ENCODE measurements at regions not wholly inside any gene's neighbourhood (a gene's known extent, or its start where the extent isn't known, plus 50 kb on each side); places are given as distances from the start of the nearest gene placed in this dataset.

- no peak overlapping the region for H3K4me3 ChIP-seq
- TF ChIP-seq FOXP2 (optimal IDR thresholded peaks at IDR 0.05; ENCODE audit: control extremely low read depth, extremely low read length, insufficient read depth) (no peak), POLR2AphosphoS5 (IDR thresholded peaks at IDR 0.05; ENCODE audit: borderline replicate concordance, low read depth, low read length) (no peak), EZH2 (IDR thresholded peaks at IDR 0.05) (no peak)
- no peaks in the 10 kb centered on the region for H3K36me3 ChIP-seq (ENCODE audit: insufficient read depth, low read length)
- no peak overlapping the region for H3K27ac ChIP-seq
- no peak for DNase-seq (ENCODE audit: low read depth, low spot score)
- no peak overlapping the region for H3K9ac ChIP-seq (ENCODE audit: insufficient read length)
- H3K9me3 ChIP-seq (ENCODE audit: low read depth, low read length) = no peaks in the 10 kb centered on the region
Observed at GRCh38 chr3:159619341-159619885, 369.2 kb upstream of the IL12A start.

- no peak for DNase-seq (ENCODE audit: low read depth, low spot score)
- TF ChIP-seq FOXP2 (optimal IDR thresholded peaks at IDR 0.05; ENCODE audit: control extremely low read depth, extremely low read length, insufficient read depth) = no peak
- TF ChIP-seq EZH2 (IDR thresholded peaks at IDR 0.05) = no peak
- no peak for TF ChIP-seq POLR2AphosphoS5 (IDR thresholded peaks at IDR 0.05; ENCODE audit: borderline replicate concordance, low read depth, low read length)
- Histone ChIP-seq H3K36me3 (ENCODE audit: insufficient read depth, low read length) (no peaks in the 10 kb centered on the region), H3K4me3 (no peak overlapping the region), H3K9ac (ENCODE audit: insufficient read length) (no peak overlapping the region), H3K9me3 (ENCODE audit: low read depth, low read length) (no peaks in the 10 kb centered on the region), H3K27ac (no peak overlapping the region)
Observed at GRCh38 chr3:159620281-159620680, 368.4 kb upstream of the IL12A start.

GRCh38 chr3:159620873-159621272 lies 367.8 kb upstream of the IL12A start:
- no peaks in the 10 kb centered on the region for H3K36me3 ChIP-seq (ENCODE audit: insufficient read depth, low read length)
- H3K9ac ChIP-seq (ENCODE audit: insufficient read length) = no peak overlapping the region
- no peak overlapping the region for H3K4me3 ChIP-seq
- DNase-seq (ENCODE audit: low read depth, low spot score) = no peak
- H3K27ac ChIP-seq = no peak overlapping the region
- H3K9me3 ChIP-seq (ENCODE audit: low read depth, low read length) = no peaks in the 10 kb centered on the region
- TF ChIP-seq EZH2 (IDR thresholded peaks at IDR 0.05) (no peak), POLR2AphosphoS5 (IDR thresholded peaks at IDR 0.05; ENCODE audit: borderline replicate concordance, low read depth, low read length) (no peak), FOXP2 (optimal IDR thresholded peaks at IDR 0.05; ENCODE audit: control extremely low read depth, extremely low read length, insufficient read depth) (no peak)

GRCh38 chr3:159624616-159625015 lies 364.0 kb upstream of the IL12A start:
- Histone ChIP-seq H3K9me3 (ENCODE audit: low read depth, low read length) (no peaks in the 10 kb centered on the region), H3K36me3 (ENCODE audit: insufficient read depth, low read length) (no peaks in the 10 kb centered on the region), H3K4me3 (no peak overlapping the region), H3K9ac (ENCODE audit: insufficient read length) (no peak overlapping the region), H3K27ac (no peak overlapping the region)
- TF ChIP-seq POLR2AphosphoS5 (IDR thresholded peaks at IDR 0.05; ENCODE audit: borderline replicate concordance, low read depth, low read length) (no peak), FOXP2 (optimal IDR thresholded peaks at IDR 0.05; ENCODE audit: control extremely low read depth, extremely low read length, insufficient read depth) (no peak), EZH2 (IDR thresholded peaks at IDR 0.05) (no peak)
- DNase-seq (ENCODE audit: low read depth, low spot score) = no peak

- Histone ChIP-seq H3K9ac (ENCODE audit: insufficient read length) (no peak overlapping the region), H3K36me3 (ENCODE audit: insufficient read depth, low read length) (no peaks in the 10 kb centered on the region), H3K9me3 (ENCODE audit: low read depth, low read length) (no peaks in the 10 kb centered on the region), H3K27ac (no peak overlapping the region), H3K4me3 (no peak overlapping the region)
- no peak for TF ChIP-seq FOXP2 (optimal IDR thresholded peaks at IDR 0.05; ENCODE audit: control extremely low read depth, extremely low read length, insufficient read depth)
- TF ChIP-seq EZH2 (IDR thresholded peaks at IDR 0.05) = no peak
- TF ChIP-seq POLR2AphosphoS5 (IDR thresholded peaks at IDR 0.05; ENCODE audit: borderline replicate concordance, low read depth, low read length) = no peak
- no peak for DNase-seq (ENCODE audit: low read depth, low spot score)
Observed at GRCh38 chr3:159625594-159625993, 363.0 kb upstream of the IL12A start.

GRCh38 chr3:159626598-159626997 lies 362.0 kb upstream of the IL12A start:
- TF ChIP-seq POLR2AphosphoS5 (IDR thresholded peaks at IDR 0.05; ENCODE audit: borderline replicate concordance, low read depth, low read length) (no peak), FOXP2 (optimal IDR thresholded peaks at IDR 0.05; ENCODE audit: control extremely low read depth, extremely low read length, insufficient read depth) (no peak), EZH2 (IDR thresholded peaks at IDR 0.05) (no peak)
- no peak for DNase-seq (ENCODE audit: low read depth, low spot score)
- Histone ChIP-seq H3K27ac (no peak overlapping the region), H3K9ac (ENCODE audit: insufficient read length) (no peak overlapping the region), H3K9me3 (ENCODE audit: low read depth, low read length) (no peaks in the 10 kb centered on the region), H3K4me3 (no peak overlapping the region), H3K36me3 (ENCODE audit: insufficient read depth, low read length) (no peaks in the 10 kb centered on the region)

- DNase-seq (ENCODE audit: low read depth, low spot score) = peak; percentile 51
- Histone ChIP-seq H3K36me3 (ENCODE audit: insufficient read depth, low read length) (no peaks in the 10 kb centered on the region), H3K9me3 (ENCODE audit: low read depth, low read length) (no peaks in the 10 kb centered on the region), H3K4me3 (no peak overlapping the region), H3K9ac (ENCODE audit: insufficient read length) (no peak overlapping the region), H3K27ac (no peak overlapping the region)
- no peak for TF ChIP-seq EZH2 (IDR thresholded peaks at IDR 0.05)
- TF ChIP-seq POLR2AphosphoS5 (IDR thresholded peaks at IDR 0.05; ENCODE audit: borderline replicate concordance, low read depth, low read length) = no peak
- TF ChIP-seq FOXP2 (optimal IDR thresholded peaks at IDR 0.05; ENCODE audit: control extremely low read depth, extremely low read length, insufficient read depth) = no peak
Observed at GRCh38 chr3:159627229-159627628, 361.4 kb upstream of the IL12A start.

GRCh38 chr3:159627634-159628033 lies 361.0 kb upstream of the IL12A start:
- H3K9me3 ChIP-seq (ENCODE audit: low read depth, low read length) = no peaks in the 10 kb centered on the region
- no peaks in the 10 kb centered on the region for H3K36me3 ChIP-seq (ENCODE audit: insufficient read depth, low read length)
- H3K4me3 ChIP-seq = no peak overlapping the region
- H3K27ac ChIP-seq = no peak overlapping the region
- H3K9ac ChIP-seq (ENCODE audit: insufficient read length) = no peak overlapping the region
- no peak for DNase-seq (ENCODE audit: low read depth, low spot score)
- TF ChIP-seq FOXP2 (optimal IDR thresholded peaks at IDR 0.05; ENCODE audit: control extremely low read depth, extremely low read length, insufficient read depth) (no peak), EZH2 (IDR thresholded peaks at IDR 0.05) (no peak), POLR2AphosphoS5 (IDR thresholded peaks at IDR 0.05; ENCODE audit: borderline replicate concordance, low read depth, low read length) (no peak)

Measured in SK-N-MC (cell line).